ENCODE measurements at regions not wholly inside any gene's neighbourhood (a gene's known extent, or its start where the extent isn't known, plus 50 kb on each side); places are given as distances from the start of the nearest gene placed in this dataset.

- H3K27ac Mint-ChIP-seq, result no peak overlapping the region
- peaks cover 0 to 23% of the 10 kb centered on the region in 2 donors for H3K4me1 Mint-ChIP-seq
- peaks cover 4 to 8% of the 10 kb centered on the region in 2 donors for H3K9me3 Mint-ChIP-seq
- Histone ChIP-seq H3K4me3 (ENCODE audit: low read length) (no peak overlapping the region), H3K36me3 (ENCODE audit: control insufficient read depth, insufficient read depth, low read length) (no peaks in the 10 kb centered on the region), H3K4me1 (ENCODE audit: control insufficient read depth, insufficient read depth, low read length) (no peaks in the 10 kb centered on the region), H3K27me3 (ENCODE audit: control insufficient read depth, insufficient read depth, low read length) (no peaks in the 10 kb centered on the region), H3K9me3 (ENCODE audit: control insufficient read depth, insufficient read depth, low read length) (no peaks in the 10 kb centered on the region), H3K27ac (ENCODE audit: low read length) (no peak overlapping the region)
- no peaks in the 10 kb centered on the region for H3K27me3 Mint-ChIP-seq (ENCODE audit: low read depth in 2 of 2)
- intact Hi-C loops (cut with micrococcal nuclease), result no loop called here
- whole genome bisulfite sequencing (ENCODE audit: insufficient coverage), result 85% methylated on average over 3 of the region's 4 CpGs
- ATAC-seq (no peak), DNase-seq (no peak)
- H3K4me3 Mint-ChIP-seq, result no peak overlapping the region
- TF ChIP-seq CTCF (IDR thresholded peaks at IDR 0.05), result no peak
- no peaks in the 10 kb centered on the region for H3K36me3 Mint-ChIP-seq
These were observed 1378.7 kb upstream of the C9orf72 start for GRCh38 chr9:28951945-28952344.

- TF ChIP-seq CTCF (IDR thresholded peaks at IDR 0.05), result no peak
- Histone ChIP-seq H3K9me3 (ENCODE audit: control insufficient read depth, insufficient read depth, low read length) (no peaks in the 10 kb centered on the region), H3K36me3 (ENCODE audit: control insufficient read depth, insufficient read depth, low read length) (no peaks in the 10 kb centered on the region), H3K27ac (ENCODE audit: low read length) (no peak overlapping the region), H3K4me3 (ENCODE audit: low read length) (no peak overlapping the region), H3K27me3 (ENCODE audit: control insufficient read depth, insufficient read depth, low read length) (no peaks in the 10 kb centered on the region), H3K4me1 (ENCODE audit: control insufficient read depth, insufficient read depth, low read length) (no peaks in the 10 kb centered on the region)
- ATAC-seq (no peak), DNase-seq (no peak)
- intact Hi-C loops (cut with micrococcal nuclease), result no loop called here
- H3K9me3 Mint-ChIP-seq, result peaks cover 3 to 6% of the 10 kb centered on the region in 2 donors
- peaks cover 0 to 32% of the 10 kb centered on the region in 2 donors for H3K4me1 Mint-ChIP-seq
- H3K27ac Mint-ChIP-seq, result no peak overlapping the region
- H3K27me3 Mint-ChIP-seq (ENCODE audit: low read depth in 2 of 2), result no peaks in the 10 kb centered on the region
- WGBS (ENCODE audit: insufficient coverage), result 89% methylated on average over 3 of the region's 3 CpGs
- H3K4me3 Mint-ChIP-seq, result no peak overlapping the region
- H3K36me3 Mint-ChIP-seq, result no peaks in the 10 kb centered on the region
These were observed 1383.0 kb upstream of the C9orf72 start for GRCh38 chr9:28956116-28956880.

- intact Hi-C loops (cut with micrococcal nuclease), result no loop called here
- ATAC-seq (no peak), DNase-seq (no peak)
- Mint-ChIP-seq H3K27ac (no peak overlapping the region), H3K9me3 (peaks cover 2% of the 10 kb centered on the region in 2 donors), H3K4me1 (peaks cover 4 to 37% of the 10 kb centered on the region in 2 donors), H3K27me3 (ENCODE audit: low read depth in 2 of 2) (no peaks in the 10 kb centered on the region), H3K36me3 (no peaks in the 10 kb centered on the region), H3K4me3 (no peak overlapping the region)
- no peak for TF ChIP-seq CTCF (IDR thresholded peaks at IDR 0.05)
- H3K9me3 ChIP-seq (ENCODE audit: control insufficient read depth, insufficient read depth, low read length), result no peaks in the 10 kb centered on the region
- H3K36me3 ChIP-seq (ENCODE audit: control insufficient read depth, insufficient read depth, low read length), result no peaks in the 10 kb centered on the region
- no peaks in the 10 kb centered on the region for H3K27me3 ChIP-seq (ENCODE audit: control insufficient read depth, insufficient read depth, low read length)
- no peaks in the 10 kb centered on the region for H3K4me1 ChIP-seq (ENCODE audit: control insufficient read depth, insufficient read depth, low read length)
- H3K4me3 ChIP-seq (ENCODE audit: low read length), result no peak overlapping the region
- no peak overlapping the region for H3K27ac ChIP-seq (ENCODE audit: low read length)
These were observed 1387.3 kb upstream of the C9orf72 start for GRCh38 chr9:28960602-28961001.

GRCh38 chr9:28961623-28962022 is 1388.3 kb upstream of the C9orf72 start:
- no peaks in the 10 kb centered on the region for H3K27me3 ChIP-seq (ENCODE audit: control insufficient read depth, insufficient read depth, low read length)
- Mint-ChIP-seq H3K27me3 (ENCODE audit: low read depth in 2 of 2) (no peaks in the 10 kb centered on the region), H3K4me1 (peaks cover 4 to 32% of the 10 kb centered on the region in 2 donors), H3K9me3 (peaks cover 2% of the 10 kb centered on the region in 2 donors), H3K4me3 (no peak overlapping the region), H3K36me3 (no peaks in the 10 kb centered on the region), H3K27ac (no peak overlapping the region)
- H3K36me3 ChIP-seq (ENCODE audit: control insufficient read depth, insufficient read depth, low read length), result no peaks in the 10 kb centered on the region
- no peak overlapping the region for H3K27ac ChIP-seq (ENCODE audit: low read length)
- DNase-seq (no peak), ATAC-seq (no peak)
- no peaks in the 10 kb centered on the region for H3K9me3 ChIP-seq (ENCODE audit: control insufficient read depth, insufficient read depth, low read length)
- no peak overlapping the region for H3K4me3 ChIP-seq (ENCODE audit: low read length)
- no peak for TF ChIP-seq CTCF (IDR thresholded peaks at IDR 0.05)
- intact Hi-C loops (cut with micrococcal nuclease), result no loop called here
- no peaks in the 10 kb centered on the region for H3K4me1 ChIP-seq (ENCODE audit: control insufficient read depth, insufficient read depth, low read length)
- 89% methylated on average over 3 of the region's 3 CpGs for WGBS (ENCODE audit: insufficient coverage)
